HG02840 (cell line): ENCODE measurements at regions not wholly inside any gene's neighbourhood (a gene's known extent, or its start where the extent isn't known, plus 50 kb on each side); places are given as distances from the start of the nearest gene placed in this dataset.

Experiments
- ATAC-seq: cut with Tn5 transposase; IDR thresholded peaks from one replicate; pipeline ENCODE4 v1.9.1; 2021; ENCODE audit warnings: mild to moderate bottlenecking, moderate library complexity, moderate number of reproducible peaks; ENCODE audit not compliant: unreplicated experiment, low FRiP score

GRCh38 chr12:94725375-94726168 is 75.2 kb upstream of the TMCC3 start:
- no peak for ATAC-seq

GRCh38 chr12:94722664-94723063 is 72.3 kb upstream of the TMCC3 start:
- no peak for ATAC-seq

DNA sequence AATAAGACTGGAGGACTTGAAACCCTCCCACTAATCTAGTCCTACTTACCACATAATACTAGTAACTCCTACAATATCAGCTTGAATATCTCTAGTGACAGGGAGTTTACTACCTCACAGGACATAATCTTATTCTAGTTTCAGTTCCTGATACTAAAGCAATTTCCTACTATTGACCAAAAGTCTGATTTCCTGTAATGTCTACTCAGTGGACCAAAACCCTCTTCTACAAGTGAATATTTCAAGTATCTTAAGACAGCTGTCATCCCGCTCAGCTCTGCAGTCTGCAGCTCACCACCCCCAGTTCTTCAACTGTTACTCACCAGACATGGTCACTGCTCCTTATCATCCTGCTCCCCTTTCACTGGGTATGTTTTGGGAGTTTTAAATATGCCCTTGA is 70.8 kb upstream of the TMCC3 start:
- peak; percentile 76 for ATAC-seq

GRCh38 chr12:94718114-94718513 is 67.8 kb upstream of the TMCC3 start:
- ATAC-seq = no peak

DNA sequence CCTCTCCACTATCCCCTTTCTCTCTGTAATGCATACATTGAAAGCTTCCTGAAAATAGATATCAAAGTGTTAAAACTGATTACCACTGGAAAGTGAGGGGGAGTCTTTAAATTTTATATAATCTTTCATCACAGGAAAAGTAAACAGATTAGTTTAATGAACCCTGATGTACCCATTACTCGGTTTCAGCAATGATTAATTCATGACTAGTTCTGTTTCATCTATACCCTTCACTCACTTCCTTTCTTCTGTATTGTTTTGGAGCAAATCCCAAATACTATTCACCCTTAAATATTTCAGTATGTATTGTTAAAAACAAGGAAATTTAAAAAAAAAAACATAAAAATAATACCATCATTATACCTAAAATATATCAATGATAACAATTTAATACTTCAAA is 67.3 kb upstream of the TMCC3 start:
- no peak for ATAC-seq

DNA sequence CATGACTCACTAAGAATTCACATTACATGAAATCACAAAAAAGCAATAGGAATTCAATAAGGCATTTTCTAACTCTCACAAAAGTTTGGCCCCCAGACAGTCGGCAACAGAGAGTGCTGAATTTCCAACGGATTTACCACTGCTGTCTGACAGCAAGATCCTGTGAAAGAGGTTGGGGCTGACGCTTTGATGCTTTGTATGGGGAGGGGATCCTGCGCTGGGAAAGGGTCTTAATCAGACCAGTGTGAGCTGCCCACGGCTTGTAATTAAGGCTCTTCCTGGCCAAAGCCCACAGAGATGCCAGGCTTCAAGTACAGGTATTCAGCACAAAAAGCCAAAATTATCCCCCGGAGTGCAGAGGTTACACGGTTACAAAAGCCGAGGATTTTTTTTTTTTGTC is 66.8 kb upstream of the TMCC3 start:
- ATAC-seq = no peak

- ATAC-seq = no peak
Measured at GRCh38 chr12:94716339-94716738, 66.0 kb upstream of the TMCC3 start.

DNA sequence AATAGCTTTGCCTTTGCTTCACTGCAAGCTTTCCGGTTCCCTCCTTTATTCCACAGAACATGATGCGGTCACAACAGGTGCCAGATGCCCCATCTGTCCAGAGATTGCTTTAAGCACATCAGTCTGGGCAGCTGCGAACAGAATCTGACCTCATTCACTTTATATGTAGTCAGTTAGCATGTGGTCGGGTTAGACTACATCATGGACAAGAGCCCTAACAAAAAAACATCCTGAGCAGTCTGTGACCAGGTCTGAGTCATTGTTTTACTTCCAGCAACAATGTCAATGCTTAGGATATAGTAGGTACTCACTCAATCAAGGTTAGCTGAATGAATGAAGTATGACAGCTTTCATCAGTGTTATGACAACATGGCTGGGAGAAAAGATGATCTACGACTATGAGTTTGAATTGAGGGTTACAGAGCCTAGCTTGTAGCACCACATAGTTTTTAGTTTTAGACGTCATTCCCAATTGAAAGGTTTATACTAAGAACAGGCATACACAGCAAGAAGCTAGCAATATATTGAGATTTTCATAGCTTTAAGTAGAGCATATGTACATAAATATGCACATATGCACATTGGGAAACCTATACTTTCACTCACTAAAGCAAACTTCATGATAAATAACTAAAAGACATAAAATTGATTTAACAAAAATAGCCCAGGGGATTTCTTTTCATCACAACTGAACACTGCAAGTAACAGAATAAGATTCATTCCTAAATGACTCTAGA is 64.2 kb upstream of the TMCC3 start:
- ATAC-seq = no peak

DNA sequence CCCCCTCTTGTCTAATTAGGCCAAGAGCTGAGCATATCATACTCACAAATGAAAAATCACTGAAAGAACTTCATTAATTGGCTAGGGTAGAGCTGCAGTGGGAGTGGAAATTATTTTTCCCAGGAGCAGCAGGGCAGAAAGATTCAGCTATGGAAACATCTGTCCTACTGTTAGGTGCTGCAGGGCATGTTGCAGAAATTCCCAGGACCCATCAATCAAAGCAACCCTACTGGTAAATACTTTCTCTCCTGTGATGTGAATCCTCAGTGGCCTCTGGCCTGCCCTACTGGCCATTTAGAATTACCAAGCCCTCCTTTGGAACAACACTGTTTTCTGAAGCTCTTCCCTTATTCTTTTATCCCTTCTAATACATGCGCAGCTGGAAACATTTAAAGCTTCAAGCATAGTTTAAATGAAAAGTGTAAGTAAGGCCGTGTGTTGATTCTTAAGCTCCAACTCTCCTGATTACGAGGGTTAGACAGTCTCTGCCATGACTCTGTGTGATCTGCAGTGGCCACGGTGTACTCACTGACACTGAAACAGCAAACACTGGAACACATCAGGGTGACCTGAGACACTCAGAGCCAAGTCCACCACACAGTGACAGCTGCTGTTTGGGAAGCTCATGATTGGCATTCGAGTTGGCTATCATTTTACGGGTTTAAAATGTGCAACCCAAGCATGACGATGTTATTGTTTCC is 62.6 kb upstream of the TMCC3 start:
- no peak for ATAC-seq

DNA sequence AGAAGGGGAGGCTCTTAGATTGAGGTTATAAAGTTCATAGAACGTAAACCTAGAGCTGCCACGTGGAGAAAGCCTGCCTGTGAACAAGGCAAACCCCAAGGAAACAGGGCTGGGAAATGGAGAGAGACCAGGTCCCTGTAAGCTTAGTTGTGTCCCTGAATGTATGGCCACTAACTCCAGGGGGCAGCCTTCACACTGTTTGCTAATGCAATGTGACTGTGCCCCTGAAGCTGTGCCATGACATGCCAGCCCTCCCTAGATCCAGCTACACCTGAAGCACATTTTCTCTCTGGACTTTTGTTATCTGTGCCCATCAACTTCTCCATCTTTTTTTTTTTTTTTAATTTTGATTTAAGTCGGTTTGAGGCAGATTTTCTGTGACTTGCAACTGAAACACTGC is 60.6 kb upstream of the TMCC3 start:
- ATAC-seq = no peak

- no peak for ATAC-seq
Measured at GRCh38 chr12:94707892-94708291, 57.5 kb upstream of the TMCC3 start.

- ATAC-seq = no peak
Measured at GRCh38 chr12:94707036-94707435, 56.7 kb upstream of the TMCC3 start.

DNA sequence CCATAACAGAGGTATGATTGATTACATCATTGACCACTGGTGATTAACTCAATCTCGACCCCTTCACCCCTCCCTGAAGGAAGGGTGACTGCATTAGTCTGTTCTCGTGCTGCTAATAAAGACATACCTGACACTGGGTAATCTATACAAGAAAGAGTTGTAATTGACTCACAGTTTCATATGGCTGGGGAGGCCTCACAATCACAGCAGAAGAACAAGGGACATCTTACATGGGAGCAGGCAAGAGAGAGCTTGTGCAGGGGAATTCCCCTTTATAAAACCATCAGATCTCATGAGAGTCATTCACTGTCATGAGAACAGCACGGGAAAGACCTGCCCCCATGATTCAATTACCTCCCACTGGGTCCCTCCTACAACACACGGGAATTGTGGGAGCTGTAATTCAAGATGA is 55.9 kb upstream of the TMCC3 start:
- ATAC-seq = peak; percentile 57

DNA sequence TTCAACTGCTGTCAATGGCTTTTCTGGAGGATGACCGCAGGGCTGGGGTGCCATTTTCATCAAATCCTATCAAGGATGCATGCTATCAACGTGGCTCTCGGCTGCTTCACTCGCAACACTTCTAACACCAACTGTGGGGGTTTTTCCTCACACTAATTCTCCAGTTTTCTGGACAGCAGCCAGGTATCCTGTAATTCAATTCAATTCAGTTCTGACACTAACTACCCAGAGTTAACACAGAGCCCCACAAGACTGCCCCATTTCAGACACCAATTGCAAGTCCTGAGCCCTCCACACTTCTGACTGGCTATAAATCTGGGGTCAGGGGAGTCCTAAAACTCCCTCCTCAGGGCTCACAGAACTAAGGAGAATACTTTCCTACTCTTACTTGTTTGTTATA is 55.3 kb upstream of the TMCC3 start:
- ATAC-seq = no peak

DNA sequence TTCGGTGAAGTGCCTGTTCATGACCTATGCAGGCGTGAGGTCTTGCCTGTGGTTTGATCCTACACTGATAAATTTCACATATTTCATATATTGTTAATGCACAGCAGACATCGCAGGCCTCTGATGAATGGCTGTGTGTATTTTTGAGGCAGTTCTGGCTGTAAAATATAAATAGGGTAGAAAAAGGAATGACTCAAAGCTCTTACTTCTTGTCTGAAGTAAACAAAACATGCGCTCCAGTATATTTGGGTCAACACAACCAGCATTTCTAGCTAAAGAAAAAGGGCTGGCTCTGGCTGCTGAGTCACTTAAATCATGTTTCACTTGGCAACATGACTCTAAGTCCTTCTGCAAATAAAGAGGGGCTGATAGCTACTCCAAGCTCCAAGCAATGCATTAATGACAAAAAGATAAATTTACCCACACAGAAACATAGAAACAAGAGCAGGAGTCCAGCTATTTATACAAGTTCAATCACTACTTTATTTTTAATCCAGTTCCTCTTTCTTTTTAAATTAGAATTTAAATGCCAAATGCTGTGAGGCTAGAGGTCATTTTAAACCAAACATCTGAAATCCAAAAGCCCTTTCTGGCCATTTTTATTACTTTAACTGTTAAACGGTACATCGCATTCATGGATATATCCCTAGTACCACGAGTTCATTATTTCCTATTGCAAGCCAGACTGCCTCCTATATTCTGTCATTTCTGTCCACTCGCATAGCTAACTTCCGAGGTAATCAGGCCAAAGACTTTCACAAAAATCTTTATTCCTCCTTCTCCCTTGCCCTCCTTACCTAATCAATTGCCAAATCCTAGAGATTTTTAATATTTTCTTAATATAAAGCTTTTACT is 54.3 kb upstream of the TMCC3 start:
- no peak for ATAC-seq

GRCh38 chr12:94702696-94703095 is 52.3 kb upstream of the TMCC3 start:
- no peak for ATAC-seq

DNA sequence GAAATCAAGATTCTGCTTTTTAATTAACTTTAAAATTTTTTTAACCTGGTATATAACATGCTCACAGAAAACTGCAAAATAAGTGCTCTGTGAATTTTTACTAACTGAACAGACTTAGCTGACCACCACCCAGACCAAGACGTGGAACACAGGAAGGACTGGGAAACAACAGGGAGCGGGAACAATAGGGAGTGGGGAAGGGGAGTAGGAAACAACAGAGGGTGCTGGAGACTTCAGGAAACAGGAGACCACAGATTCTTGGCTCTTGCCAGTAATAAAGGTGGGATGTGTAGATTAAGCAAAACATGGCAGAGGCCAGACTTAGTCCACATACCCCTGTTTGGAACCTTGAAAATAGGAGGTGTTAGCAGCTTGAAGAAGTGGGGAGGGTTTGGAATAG is 51.4 kb upstream of the TMCC3 start:
- no peak for ATAC-seq

GRCh38 chr12:94700662-94701061 is 50.3 kb upstream of the TMCC3 start:
- ATAC-seq = no peak
